NCI-H526 treated with DMSO at 0.1 percent for 48 hours (cell line): ENCODE measurements at regions not wholly inside any gene's neighbourhood (a gene's known extent, or its start where the extent isn't known, plus 50 kb on each side); places are given as distances from the start of the nearest gene placed in this dataset.
"Not testable (repeated sequence)": the region's sequence is repeated elsewhere in the genome, so short reads cannot be mapped to it uniquely, and the experiment has no call there.

Source experiments
- DNase-seq: peaks from one replicate; lab custom pipeline; 2025; lab: John Stamatoyannopoulos, UW

GRCh38 chr7:69399401-69399800 is 198.9 kb upstream of the AUTS2 start:
- no peak for DNase-seq

GRCh38 chr7:69402696-69403095 is 195.6 kb upstream of the AUTS2 start:
- no peak for DNase-seq

GRCh38 chr7:69403169-69403568 is 195.1 kb upstream of the AUTS2 start:
- DNase-seq = no peak

- no peak for DNase-seq
Observed at GRCh38 chr7:69411018-69411417, 187.3 kb upstream of the AUTS2 start.

- no peak for DNase-seq
Observed at GRCh38 chr7:69411466-69411865, 186.8 kb upstream of the AUTS2 start.

- no peak for DNase-seq
Observed at GRCh38 chr7:69412331-69413146, 185.7 kb upstream of the AUTS2 start.

GRCh38 chr7:69414555-69414954 is 183.7 kb upstream of the AUTS2 start:
- DNase-seq = no peak

GRCh38 chr7:69418869-69419670 is 179.2 kb upstream of the AUTS2 start:
- DNase-seq = no peak

- no peak for DNase-seq
Observed at GRCh38 chr7:69419934-69420333, 178.3 kb upstream of the AUTS2 start.

- no peak for DNase-seq
Observed at GRCh38 chr7:69422574-69422985, 175.7 kb upstream of the AUTS2 start.

GRCh38 chr7:69426705-69427104 is 171.6 kb upstream of the AUTS2 start:
- no peak for DNase-seq

GRCh38 chr7:69428089-69428488 is 170.2 kb upstream of the AUTS2 start:
- no peak for DNase-seq

- DNase-seq = no peak
Observed at GRCh38 chr7:69429911-69430383, 168.3 kb upstream of the AUTS2 start.

- DNase-seq = no peak
Observed at GRCh38 chr7:69430384-69431021, 167.8 kb upstream of the AUTS2 start.

GRCh38 chr7:69431626-69432025 is 166.6 kb upstream of the AUTS2 start:
- DNase-seq = no peak

GRCh38 chr7:69432276-69432675 is 166.0 kb upstream of the AUTS2 start:
- not testable (repeated sequence) for DNase-seq

- DNase-seq = no peak
Observed at GRCh38 chr7:69433081-69433480, 165.2 kb upstream of the AUTS2 start.

- no peak for DNase-seq
Observed at GRCh38 chr7:69434398-69434815, 163.9 kb upstream of the AUTS2 start.

- no peak for DNase-seq
Observed at GRCh38 chr7:69435711-69436110, 162.6 kb upstream of the AUTS2 start.

GRCh38 chr7:69436946-69437345 is 161.3 kb upstream of the AUTS2 start:
- no peak for DNase-seq

GRCh38 chr7:69438584-69439412 is 159.5 kb upstream of the AUTS2 start:
- DNase-seq = no peak
